Naive B cell (primary cell): ENCODE measurements at regions not wholly inside any gene's neighbourhood (a gene's known extent, or its start where the extent isn't known, plus 50 kb on each side); places are given as distances from the start of the nearest gene placed in this dataset.
"Not testable (repeated sequence)": the region's sequence is repeated elsewhere in the genome, so short reads cannot be mapped to it uniquely, and the experiment has no call there.

Experiments used
- ATAC-seq, 2 donors: fragments of 150-1000 bp; cut with Tn5 transposase; 2 replicates each; pipeline ENCODE4 v1.10.0; 2021; ENCODE audit warnings: low read depth in 2 of 2, mild to moderate bottlenecking in 2 of 2, moderate library complexity in 2 of 2
- DNase-seq: peaks from one replicate; pipeline ENCODE4 v3.0.0; 2022
- H3K27ac Mint-ChIP-seq, 6 donors: one replicate each; pipeline ENCODE4 v1.8.0; 2020 to 2022; ENCODE audit warnings: mild to moderate bottlenecking in 6 of 6, mixed read lengths in 6 of 6, moderate library complexity in 5 of 6, inconsistent platforms in 2 of 6
- H3K27me3 Mint-ChIP-seq, 3 donors: one replicate each; pipeline ENCODE4 v1.8.0; 2021 to 2022; ENCODE audit warnings: mixed read lengths in 3 of 3, mild to moderate bottlenecking in 1 of 3
- H3K36me3 Mint-ChIP-seq, 2 donors: one replicate each; pipeline ENCODE4 v1.8.0; 2020 to 2022; ENCODE audit warnings: mixed read lengths in 2 of 2, inconsistent platforms in 1 of 2, mild to moderate bottlenecking in 1 of 2
- H3K4me1 Mint-ChIP-seq, 3 donors: one replicate each; pipeline ENCODE4 v1.8.0; 2020 to 2022; ENCODE audit warnings: mixed read lengths in 3 of 3, inconsistent platforms in 1 of 3, mild to moderate bottlenecking in 1 of 3, moderate library complexity in 1 of 3
- H3K4me3 Mint-ChIP-seq, 8 donors: one replicate each; pipeline ENCODE4 v1.8.0; 2020 to 2022; ENCODE audit warnings: mild to moderate bottlenecking in 8 of 8, mixed read lengths in 8 of 8, moderate library complexity in 8 of 8, inconsistent platforms in 2 of 8
- H3K9me3 Mint-ChIP-seq, 7 donors: one replicate each; pipeline ENCODE4 v1.8.0; 2020 to 2022; ENCODE audit warnings: mixed read lengths in 7 of 7, mild to moderate bottlenecking in 5 of 7, inconsistent platforms in 2 of 7, moderate library complexity in 1 of 7

GRCh38 chr6:115589072-115589471, 471.6 kb downstream of the FRK start:
- H3K4me3 Mint-ChIP-seq, H3K36me3 Mint-ChIP-seq, H3K27ac Mint-ChIP-seq, ATAC-seq, DNase-seq, H3K27me3 Mint-ChIP-seq, H3K4me1 Mint-ChIP-seq: not testable (repeated sequence)
- H3K9me3 Mint-ChIP-seq = peaks cover 2 to 11% (median 5%) of the 10 kb centered on the region in 7 donors

DNA sequence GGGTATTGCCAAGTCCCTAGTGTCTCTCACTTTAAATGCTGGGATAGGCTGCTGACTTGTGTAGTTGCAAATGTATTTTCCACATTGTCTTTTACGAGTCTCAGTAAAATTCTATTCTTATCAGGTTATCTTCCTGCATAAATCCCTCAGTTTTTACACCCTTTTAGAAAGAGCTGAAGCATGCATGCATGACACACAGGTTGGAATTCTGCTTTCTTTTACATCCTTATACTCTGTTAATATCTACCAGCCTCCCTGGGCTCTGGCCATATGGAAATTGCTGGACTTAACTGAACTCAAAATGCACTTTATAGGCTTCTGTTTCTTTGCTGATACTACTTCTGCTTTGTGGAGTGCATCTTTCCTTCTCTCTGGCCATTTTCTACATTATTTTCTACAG, 477.4 kb downstream of the FRK start:
- H3K27ac Mint-ChIP-seq = no peak overlapping the region
- ATAC-seq (no peak), DNase-seq (no peak)
- peaks cover 0 to 15% (median 3%) of the 10 kb centered on the region in 7 donors for H3K9me3 Mint-ChIP-seq
- H3K36me3 Mint-ChIP-seq = no peaks in the 10 kb centered on the region
- no peaks in the 10 kb centered on the region for H3K4me1 Mint-ChIP-seq
- no peaks in the 10 kb centered on the region for H3K27me3 Mint-ChIP-seq
- no peak overlapping the region for H3K4me3 Mint-ChIP-seq

- Mint-ChIP-seq H3K27ac (peak overlapping the region in 1 of 6 donors; percentile 44), H3K4me3 (no peak overlapping the region), H3K9me3 (peaks cover 0 to 15% (median 2%) of the 10 kb centered on the region in 7 donors), H3K27me3 (no peaks in the 10 kb centered on the region), H3K36me3 (no peaks in the 10 kb centered on the region), H3K4me1 (no peaks in the 10 kb centered on the region)
- ATAC-seq (no peak), DNase-seq (no peak)
These were observed 478.3 kb downstream of the FRK start for GRCh38 chr6:115582386-115582785.

GRCh38 chr6:115579565-115579964, 481.1 kb downstream of the FRK start:
- not testable (repeated sequence) for H3K36me3 Mint-ChIP-seq, H3K4me3 Mint-ChIP-seq, H3K4me1 Mint-ChIP-seq, ATAC-seq, H3K27me3 Mint-ChIP-seq, DNase-seq, H3K27ac Mint-ChIP-seq
- H3K9me3 Mint-ChIP-seq = peaks cover 0 to 11% (median 2%) of the 10 kb centered on the region in 7 donors

DNA sequence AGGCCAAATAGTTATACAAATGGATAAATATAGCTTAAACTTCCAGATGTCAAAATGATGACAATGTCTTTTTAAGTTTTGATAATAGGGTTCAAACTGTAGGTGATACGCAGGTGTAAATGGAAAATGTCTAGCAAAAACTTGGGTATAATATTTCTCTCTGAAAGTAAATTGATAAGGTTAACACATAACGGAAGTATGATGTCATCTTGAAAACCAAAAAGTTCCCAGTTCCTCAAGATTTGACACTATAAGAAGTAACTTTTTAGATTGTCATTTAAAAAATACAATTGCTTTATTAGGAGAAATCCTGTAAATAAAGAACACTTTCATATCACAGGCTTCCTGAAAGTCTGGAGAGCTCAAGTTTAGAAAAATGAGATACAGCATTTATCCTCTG, 483.4 kb downstream of the FRK start:
- DNase-seq (no peak), ATAC-seq (no peak)
- no peaks in the 10 kb centered on the region for H3K36me3 Mint-ChIP-seq
- H3K27ac Mint-ChIP-seq = no peak overlapping the region
- H3K9me3 Mint-ChIP-seq = peaks cover 0 to 11% (median 2%) of the 10 kb centered on the region in 7 donors
- no peaks in the 10 kb centered on the region for H3K4me1 Mint-ChIP-seq
- no peak overlapping the region for H3K4me3 Mint-ChIP-seq
- no peaks in the 10 kb centered on the region for H3K27me3 Mint-ChIP-seq

- Mint-ChIP-seq H3K4me1 (no peaks in the 10 kb centered on the region), H3K27me3 (no peaks in the 10 kb centered on the region), H3K36me3 (no peaks in the 10 kb centered on the region), H3K27ac (no peak overlapping the region), H3K9me3 (peaks cover 0 to 5% (median 2%) of the 10 kb centered on the region in 7 donors), H3K4me3 (no peak overlapping the region)
- DNase-seq = no peak
- ATAC-seq = no peak
These were observed 485.4 kb downstream of the FRK start for GRCh38 chr6:115575285-115575684.

GRCh38 chr6:115573861-115574260, 486.8 kb downstream of the FRK start:
- H3K9me3 Mint-ChIP-seq = peaks cover 0 to 8% (median 4%) of the 10 kb centered on the region in 7 donors
- no peaks in the 10 kb centered on the region for H3K27me3 Mint-ChIP-seq
- no peak for ATAC-seq
- no peak overlapping the region for H3K27ac Mint-ChIP-seq
- DNase-seq = no peak
- no peaks in the 10 kb centered on the region for H3K4me1 Mint-ChIP-seq
- H3K36me3 Mint-ChIP-seq = no peaks in the 10 kb centered on the region
- H3K4me3 Mint-ChIP-seq = no peak overlapping the region

GRCh38 chr6:115570331-115570730, 490.4 kb downstream of the FRK start:
- Mint-ChIP-seq H3K9me3 (peaks cover 0 to 9% (median 5%) of the 10 kb centered on the region in 7 donors), H3K36me3 (no peaks in the 10 kb centered on the region), H3K27me3 (no peaks in the 10 kb centered on the region), H3K27ac (no peak overlapping the region), H3K4me1 (no peaks in the 10 kb centered on the region), H3K4me3 (no peak overlapping the region)
- ATAC-seq (no peak), DNase-seq (no peak)

DNA sequence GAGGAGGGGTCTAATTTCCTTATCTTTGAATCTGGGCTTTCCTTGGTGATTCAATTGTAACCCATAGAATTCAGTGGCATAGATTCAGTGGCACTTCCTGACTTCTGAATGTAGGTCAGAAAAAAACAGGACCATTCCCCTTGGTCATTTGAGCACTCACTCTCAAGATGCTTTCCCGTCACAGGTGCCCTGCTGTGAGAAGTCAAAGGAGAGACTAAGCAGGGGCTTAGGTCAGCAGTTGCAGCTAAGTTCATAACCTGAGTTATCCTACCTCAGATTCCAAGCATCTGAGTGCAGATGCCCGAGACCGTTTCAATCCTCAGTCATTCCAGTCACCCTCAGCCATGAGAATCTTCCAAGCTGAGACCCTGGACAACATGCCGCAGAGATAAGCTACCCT, 506.6 kb downstream of the FRK start:
- DNase-seq = no peak
- no peaks in the 10 kb centered on the region for H3K36me3 Mint-ChIP-seq
- H3K9me3 Mint-ChIP-seq = peaks cover 0 to 3% (median 0%) of the 10 kb centered on the region in 7 donors
- H3K4me1 Mint-ChIP-seq = no peaks in the 10 kb centered on the region
- H3K27ac Mint-ChIP-seq = no peak overlapping the region
- no peak for ATAC-seq
- no peaks in the 10 kb centered on the region for H3K27me3 Mint-ChIP-seq
- H3K4me3 Mint-ChIP-seq = no peak overlapping the region

- Mint-ChIP-seq H3K36me3 (no peaks in the 10 kb centered on the region), H3K9me3 (peaks cover 0 to 8% (median 0%) of the 10 kb centered on the region in 7 donors), H3K4me3 (no peak overlapping the region), H3K27ac (no peak overlapping the region), H3K4me1 (no peaks in the 10 kb centered on the region), H3K27me3 (no peaks in the 10 kb centered on the region)
- ATAC-seq = no peak
- DNase-seq = no peak
These were observed 509.2 kb downstream of the FRK start for GRCh38 chr6:115551527-115551926.

- DNase-seq (no peak), ATAC-seq (no peak)
- Mint-ChIP-seq H3K36me3 (no peaks in the 10 kb centered on the region), H3K27ac (no peak overlapping the region), H3K9me3 (peaks cover 0 to 9% (median 5%) of the 10 kb centered on the region in 7 donors), H3K4me1 (no peaks in the 10 kb centered on the region), H3K4me3 (no peak overlapping the region), H3K27me3 (no peaks in the 10 kb centered on the region)
These were observed 515.1 kb downstream of the FRK start for GRCh38 chr6:115545672-115545986.

GRCh38 chr6:115544765-115545671, 515.7 kb downstream of the FRK start:
- ATAC-seq = no peak
- no peak for DNase-seq
- Mint-ChIP-seq H3K27ac (no peak overlapping the region), H3K36me3 (no peaks in the 10 kb centered on the region), H3K4me3 (no peak overlapping the region), H3K27me3 (no peaks in the 10 kb centered on the region), H3K9me3 (peaks cover 0 to 9% (median 4%) of the 10 kb centered on the region in 7 donors), H3K4me1 (no peaks in the 10 kb centered on the region)

- ATAC-seq (no peak), DNase-seq (no peak)
- Mint-ChIP-seq H3K4me3 (no peak overlapping the region), H3K4me1 (no peaks in the 10 kb centered on the region), H3K36me3 (no peaks in the 10 kb centered on the region), H3K27ac (no peak overlapping the region), H3K27me3 (no peaks in the 10 kb centered on the region), H3K9me3 (peaks cover 0 to 5% (median 3%) of the 10 kb centered on the region in 7 donors)
These were observed 520.4 kb downstream of the FRK start for GRCh38 chr6:115540077-115540869.

GRCh38 chr6:115539531-115539930, 521.2 kb downstream of the FRK start:
- Mint-ChIP-seq H3K4me3 (no peak overlapping the region), H3K27ac (no peak overlapping the region), H3K9me3 (peaks cover 0 to 5% (median 4%) of the 10 kb centered on the region in 7 donors), H3K4me1 (no peaks in the 10 kb centered on the region), H3K27me3 (no peaks in the 10 kb centered on the region), H3K36me3 (no peaks in the 10 kb centered on the region)
- DNase-seq (no peak), ATAC-seq (no peak)
